Subcutaneous abdominal adipose tissue (tissue), 5 donors: ENCODE measurements at regions not wholly inside any gene's neighbourhood (a gene's known extent, or its start where the extent isn't known, plus 50 kb on each side); places are given as distances from the start of the nearest gene placed in this dataset.
A peak's percentile ranks its signal among the peaks of the same experiment; 100 is the strongest.
"Not testable (repeated sequence)": the region's sequence is repeated elsewhere in the genome, so short reads cannot be mapped to it uniquely, and the experiment has no call there.

ENCODE experiments used
- H3K27ac ChIP-seq: one replicate; pipeline ENCODE4 v1.7.0; 2013; ENCODE audit warnings: low read depth, mild to moderate bottlenecking, inconsistent platforms, low read length, moderate library complexity
- H3K27me3 ChIP-seq, 5 donors: one replicate each; pipeline ENCODE4 v1.7.0; 2013; ENCODE audit warnings: low read length in 5 of 5, inconsistent platforms in 1 of 5; ENCODE audit not compliant: control insufficient read depth in 5 of 5, insufficient read depth in 4 of 5
- H3K36me3 ChIP-seq, 5 donors: one replicate each; pipeline ENCODE4 v1.7.0; 2013; ENCODE audit warnings: low read length in 5 of 5; ENCODE audit not compliant: control insufficient read depth in 5 of 5, insufficient read depth in 5 of 5
- H3K4me1 ChIP-seq, 5 donors: one replicate each; pipeline ENCODE4 v1.7.0; 2013; ENCODE audit warnings: low read length in 5 of 5, mild to moderate bottlenecking in 3 of 5, moderate library complexity in 1 of 5; ENCODE audit not compliant: control insufficient read depth in 5 of 5, insufficient read depth in 5 of 5
- H3K4me3 ChIP-seq, 5 donors: one replicate each; pipeline ENCODE4 v1.7.0; 2013; ENCODE audit warnings: low read length in 5 of 5, low read depth in 1 of 5
- H3K9ac ChIP-seq, 5 donors: one replicate each; pipeline ENCODE4 v1.7.0; 2013; ENCODE audit warnings: low read length in 5 of 5, mild to moderate bottlenecking in 4 of 5, moderate library complexity in 3 of 5
- H3K9me3 ChIP-seq, 5 donors: one replicate each; pipeline ENCODE4 v1.7.0; 2013; ENCODE audit warnings: low read length in 5 of 5; ENCODE audit not compliant: control insufficient read depth in 5 of 5
- donor health status: healthy.
- donor health status: healthy.
- donor health status: healthy.
- donor health status: healthy.
- donor health status: healthy.

- H3K9me3 ChIP-seq: peaks cover 0 to 12% (median 3%) of the 10 kb centered on the region in 5 donors
These were observed 5285.6 kb upstream of the TPTE start for GRCh38 chr21:5235761-5236160.

DNA sequence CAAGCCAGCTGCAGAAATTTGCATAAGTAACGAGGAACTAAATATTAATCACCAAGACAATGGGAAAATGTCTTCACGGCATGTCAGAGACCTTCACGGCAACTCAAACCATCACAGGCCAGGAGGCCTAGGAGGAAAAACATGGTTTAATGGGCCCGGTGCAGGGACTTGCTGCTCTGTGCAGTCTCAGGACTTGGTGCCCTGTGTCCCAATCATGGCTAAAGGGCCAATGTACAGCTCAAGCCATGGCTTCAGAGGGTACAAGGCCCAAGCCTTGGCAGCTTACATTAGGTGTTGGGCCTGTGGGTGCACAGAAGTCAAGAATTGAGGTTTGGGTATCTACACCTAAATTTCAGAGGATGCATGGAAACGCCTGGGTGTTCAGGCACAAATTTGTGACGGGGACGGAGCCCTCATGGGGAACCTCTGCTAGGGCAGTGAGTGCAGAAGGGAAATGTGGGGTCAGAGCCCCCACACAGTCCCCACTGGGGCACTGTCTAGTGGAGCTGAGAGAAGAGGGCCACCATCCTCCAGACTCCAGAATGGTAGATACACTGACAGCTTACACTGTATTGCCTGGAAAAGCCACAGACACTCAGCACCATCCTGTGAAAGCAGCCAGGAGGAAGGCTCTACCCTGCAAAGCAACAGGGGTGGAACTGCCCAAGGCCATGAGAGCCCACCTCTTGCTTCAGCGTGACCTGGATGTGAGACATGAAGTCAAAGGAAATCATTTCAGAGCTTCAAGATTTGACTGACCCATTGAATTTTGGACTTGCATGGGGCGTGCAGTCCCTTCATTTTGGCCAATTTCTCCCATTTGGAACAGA is 5284.3 kb upstream of the TPTE start:
- peak overlapping the region in 1 of 5 donors; percentile 16 for H3K4me3 ChIP-seq
- not testable (repeated sequence) for H3K27ac ChIP-seq, H3K4me1 ChIP-seq, H3K9ac ChIP-seq, H3K36me3 ChIP-seq, H3K27me3 ChIP-seq, H3K9me3 ChIP-seq

More at GRCh38 chr21:5235761-5236160, 5285.6 kb upstream of the TPTE start:
- not testable (repeated sequence) for H3K4me3 ChIP-seq, H3K36me3 ChIP-seq, H3K27ac ChIP-seq, H3K4me1 ChIP-seq, H3K27me3 ChIP-seq, H3K9ac ChIP-seq

DNA sequence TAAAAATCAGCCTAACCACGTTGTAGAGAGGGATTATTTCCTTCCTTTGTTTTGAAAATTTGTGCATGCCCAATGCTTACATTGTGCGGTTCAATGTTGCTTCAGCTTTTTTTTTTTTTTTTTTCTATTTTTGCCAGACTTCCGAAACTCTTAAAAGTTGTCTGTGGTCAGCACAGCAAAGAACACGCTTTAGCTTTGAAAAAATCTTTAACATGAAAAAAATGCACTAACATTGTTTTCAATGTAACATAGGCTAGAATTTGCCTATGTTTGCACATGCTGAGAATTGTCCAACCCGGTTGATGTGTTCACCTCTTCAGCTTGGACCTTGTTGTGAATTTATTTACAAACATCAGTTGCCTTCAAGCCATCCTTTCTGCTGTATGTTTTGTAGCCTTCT is 5280.9 kb upstream of the TPTE start:
- not testable (repeated sequence) for H3K4me1 ChIP-seq, H3K4me3 ChIP-seq, H3K9ac ChIP-seq, H3K36me3 ChIP-seq, H3K27ac ChIP-seq, H3K9me3 ChIP-seq, H3K27me3 ChIP-seq

DNA sequence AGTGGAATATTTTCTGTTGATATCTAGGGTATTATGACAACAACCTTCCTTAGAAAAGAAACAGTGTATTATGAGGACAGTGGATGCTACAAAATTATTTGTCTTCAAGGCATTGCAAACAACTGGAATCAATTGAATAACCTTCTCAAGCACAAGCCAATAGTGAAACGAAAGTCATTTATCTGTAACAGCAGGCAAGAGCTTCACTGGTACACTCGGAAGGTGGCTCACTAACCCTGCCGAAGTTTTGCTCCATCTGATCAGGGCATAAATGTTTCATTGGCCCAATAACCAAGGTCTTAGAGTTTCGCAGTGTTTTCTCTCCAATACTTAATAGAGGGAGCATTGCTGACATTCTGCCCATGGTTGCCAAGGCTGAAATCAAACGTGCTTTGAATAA is 5278.7 kb upstream of the TPTE start:
- H3K27me3 ChIP-seq, H3K27ac ChIP-seq, H3K36me3 ChIP-seq, H3K9ac ChIP-seq, H3K4me3 ChIP-seq, H3K4me1 ChIP-seq: not testable (repeated sequence)
- peaks cover 0 to 12% (median 2%) of the 10 kb centered on the region in 5 donors for H3K9me3 ChIP-seq

GRCh38 chr21:5243257-5243656 is 5278.1 kb upstream of the TPTE start:
- H3K36me3 ChIP-seq, H3K27ac ChIP-seq: not testable (repeated sequence)
- peaks cover 0 to 12% (median 2%) of the 10 kb centered on the region in 5 donors for H3K9me3 ChIP-seq

GRCh38 chr21:5243715-5244375 is 5277.5 kb upstream of the TPTE start:
- H3K4me3 ChIP-seq, H3K4me1 ChIP-seq, H3K9ac ChIP-seq, H3K36me3 ChIP-seq, H3K27me3 ChIP-seq, H3K27ac ChIP-seq: not testable (repeated sequence)
- H3K9me3 ChIP-seq: peaks cover 0 to 15% (median 2%) of the 10 kb centered on the region in 5 donors

More at GRCh38 chr21:5243257-5243656, 5278.1 kb upstream of the TPTE start:
- not testable (repeated sequence) for H3K4me1 ChIP-seq, H3K27me3 ChIP-seq, H3K9ac ChIP-seq, H3K4me3 ChIP-seq

GRCh38 chr21:5244376-5244718 is 5277.0 kb upstream of the TPTE start:
- H3K9me3 ChIP-seq: peaks cover 0 to 15% (median 2%) of the 10 kb centered on the region in 5 donors
- not testable (repeated sequence) for H3K4me1 ChIP-seq, H3K27ac ChIP-seq, H3K4me3 ChIP-seq, H3K36me3 ChIP-seq, H3K27me3 ChIP-seq, H3K9ac ChIP-seq

DNA sequence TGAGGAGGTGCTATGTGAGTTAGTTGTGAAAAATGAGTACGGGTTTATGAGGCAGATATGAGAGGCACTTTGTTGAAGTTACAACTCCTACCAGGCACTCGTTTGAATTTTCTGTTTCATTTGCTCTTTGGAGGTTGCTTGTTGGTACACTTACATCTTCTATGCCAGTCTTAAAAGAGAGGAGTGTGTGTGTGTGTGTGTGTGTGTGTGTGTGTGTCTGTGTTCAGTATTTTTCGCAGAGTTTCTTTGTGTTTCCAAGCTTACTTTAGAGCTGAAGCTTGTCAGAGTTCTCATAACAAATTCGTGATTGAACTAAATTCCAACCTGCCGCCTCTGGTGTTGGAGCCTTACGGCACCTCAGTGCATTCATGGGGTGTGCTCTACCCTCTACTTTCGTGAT is 5276.4 kb upstream of the TPTE start:
- not testable (repeated sequence) for H3K9ac ChIP-seq, H3K4me3 ChIP-seq, H3K27ac ChIP-seq, H3K36me3 ChIP-seq, H3K4me1 ChIP-seq, H3K27me3 ChIP-seq
- peaks cover 0 to 15% (median 2%) of the 10 kb centered on the region in 5 donors for H3K9me3 ChIP-seq

DNA sequence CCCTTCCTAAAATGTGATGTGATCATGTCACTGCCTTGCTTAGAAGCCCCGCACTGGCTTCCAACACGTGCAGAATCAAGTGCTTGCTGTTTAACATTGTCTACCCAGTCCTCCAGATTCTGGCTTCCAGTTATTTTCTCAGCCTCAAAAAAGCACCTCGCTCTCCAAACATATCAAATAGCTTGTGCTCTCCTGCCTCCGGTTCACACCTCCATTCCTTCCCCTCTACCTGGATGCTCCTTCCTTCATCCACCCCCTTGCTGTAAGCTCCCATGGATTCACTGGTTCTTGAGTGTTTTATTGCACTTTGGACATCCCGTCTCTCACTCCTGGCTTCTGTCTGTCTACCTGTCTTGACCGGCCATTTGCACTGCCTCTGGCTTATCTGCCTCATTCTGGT is 5275.0 kb upstream of the TPTE start:
- H3K9me3 ChIP-seq: peaks cover 0 to 16% (median 2%) of the 10 kb centered on the region in 5 donors
- H3K27ac ChIP-seq, H3K36me3 ChIP-seq, H3K4me1 ChIP-seq, H3K9ac ChIP-seq, H3K4me3 ChIP-seq, H3K27me3 ChIP-seq: not testable (repeated sequence)

DNA sequence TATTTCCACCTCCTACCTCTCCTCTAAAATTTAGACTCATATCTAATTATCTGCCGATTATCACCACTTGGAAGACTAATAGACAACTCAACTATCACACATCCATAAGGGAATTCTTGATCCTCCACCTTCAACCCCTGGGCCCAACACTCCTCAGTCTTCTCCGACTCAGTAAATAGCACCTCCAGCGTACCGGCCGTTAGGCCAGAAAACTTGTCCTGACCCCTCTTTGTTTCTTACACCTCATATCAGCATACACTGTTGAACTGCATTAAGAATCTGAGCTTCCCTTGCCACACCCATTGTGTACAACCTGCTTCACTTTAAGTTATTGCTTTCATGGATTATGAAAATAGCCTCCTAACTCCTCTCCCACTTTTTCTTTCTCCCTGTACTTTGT is 5274.0 kb upstream of the TPTE start:
- H3K9me3 ChIP-seq: peaks cover 0 to 16% (median 2%) of the 10 kb centered on the region in 5 donors

More for the DNA sequence above, 5274.0 kb upstream of the TPTE start:
- H3K4me1 ChIP-seq, H3K9ac ChIP-seq, H3K4me3 ChIP-seq, H3K27ac ChIP-seq, H3K36me3 ChIP-seq, H3K27me3 ChIP-seq: not testable (repeated sequence)
